ENCODE measurements at regions not wholly inside any gene's neighbourhood (a gene's known extent, or its start where the extent isn't known, plus 50 kb on each side); places are given as distances from the start of the nearest gene placed in this dataset.

DNA sequence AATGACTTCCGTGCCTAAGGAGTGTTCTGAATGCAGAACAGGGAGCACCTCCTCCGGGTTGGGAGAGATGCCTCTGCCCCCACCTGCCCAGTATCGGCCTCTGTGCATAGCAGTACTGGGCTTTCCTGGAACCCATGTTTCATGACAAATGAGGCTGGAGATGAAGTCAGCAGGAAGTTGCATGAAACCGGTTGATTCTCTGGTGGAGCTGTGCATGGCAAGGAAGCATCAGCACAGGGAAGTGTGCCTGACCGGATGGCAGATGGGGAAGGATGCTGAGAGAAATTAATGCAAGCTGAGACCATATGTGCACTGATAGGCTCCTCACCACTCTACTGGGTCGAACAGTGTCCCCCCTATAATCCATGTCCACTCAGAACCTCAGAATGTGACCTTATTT lies 155.5 kb downstream of the CDH26 start:
- no peaks in the 10 kb centered on the region for H3K9me3 ChIP-seq (ENCODE audit: severe bottlenecking)
- TF ChIP-seq, protein P1, sequence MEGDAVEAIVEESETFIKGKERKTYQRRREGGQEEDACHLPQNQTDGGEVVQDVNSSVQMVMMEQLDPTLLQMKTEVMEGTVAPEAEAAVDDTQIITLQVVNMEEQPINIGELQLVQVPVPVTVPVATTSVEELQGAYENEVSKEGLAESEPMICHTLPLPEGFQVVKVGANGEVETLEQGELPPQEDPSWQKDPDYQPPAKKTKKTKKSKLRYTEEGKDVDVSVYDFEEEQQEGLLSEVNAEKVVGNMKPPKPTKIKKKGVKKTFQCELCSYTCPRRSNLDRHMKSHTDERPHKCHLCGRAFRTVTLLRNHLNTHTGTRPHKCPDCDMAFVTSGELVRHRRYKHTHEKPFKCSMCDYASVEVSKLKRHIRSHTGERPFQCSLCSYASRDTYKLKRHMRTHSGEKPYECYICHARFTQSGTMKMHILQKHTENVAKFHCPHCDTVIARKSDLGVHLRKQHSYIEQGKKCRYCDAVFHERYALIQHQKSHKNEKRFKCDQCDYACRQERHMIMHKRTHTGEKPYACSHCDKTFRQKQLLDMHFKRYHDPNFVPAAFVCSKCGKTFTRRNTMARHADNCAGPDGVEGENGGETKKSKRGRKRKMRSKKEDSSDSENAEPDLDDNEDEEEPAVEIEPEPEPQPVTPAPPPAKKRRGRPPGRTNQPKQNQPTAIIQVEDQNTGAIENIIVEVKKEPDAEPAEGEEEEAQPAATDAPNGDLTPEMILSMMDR (IDR thresholded peaks at IDR 0.05; ENCODE audit: low read depth, low read length): no peak
- H3K27ac ChIP-seq: no peak overlapping the region

DNA sequence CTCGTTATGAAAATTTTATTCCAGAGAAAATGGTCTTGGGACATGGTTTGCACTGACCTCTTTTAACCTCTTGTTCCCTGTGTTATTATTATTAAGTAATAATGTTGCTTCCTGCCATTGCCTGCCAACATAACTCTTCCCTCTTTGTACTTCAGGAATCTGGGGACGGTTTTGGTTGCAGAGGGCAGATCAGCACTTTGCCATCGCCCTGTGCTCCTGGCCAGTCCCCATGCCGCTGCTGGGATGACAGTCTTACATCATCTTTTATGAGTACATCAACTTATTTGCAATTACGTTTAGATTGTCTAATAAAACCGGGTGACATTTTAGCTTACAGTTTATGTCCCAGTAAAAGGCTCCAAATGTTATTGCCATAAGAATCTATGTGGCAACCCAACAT lies 157.2 kb downstream of the CDH26 start:
- Histone ChIP-seq H3K27ac (no peak overlapping the region), H3K9me3 (ENCODE audit: severe bottlenecking) (no peaks in the 10 kb centered on the region), H3K36me3 (no peaks in the 10 kb centered on the region), H3K27me3 (ENCODE audit: insufficient read depth, low read depth, severe bottlenecking) (no peaks in the 10 kb centered on the region), H3K4me3 (ENCODE audit: low read depth, low read length) (no peak overlapping the region)
- TF ChIP-seq, protein P1 (IDR thresholded peaks at IDR 0.05; ENCODE audit: low read depth, low read length): no peak
- DNase-seq: no peak

More for the DNA sequence above, 155.5 kb downstream of the CDH26 start:
- no peaks in the 10 kb centered on the region for H3K36me3 ChIP-seq
- no peaks in the 10 kb centered on the region for H3K27me3 ChIP-seq (ENCODE audit: insufficient read depth, low read depth, severe bottlenecking)
- no peak overlapping the region for H3K4me3 ChIP-seq (ENCODE audit: low read depth, low read length)
- DNase-seq: no peak

DNA sequence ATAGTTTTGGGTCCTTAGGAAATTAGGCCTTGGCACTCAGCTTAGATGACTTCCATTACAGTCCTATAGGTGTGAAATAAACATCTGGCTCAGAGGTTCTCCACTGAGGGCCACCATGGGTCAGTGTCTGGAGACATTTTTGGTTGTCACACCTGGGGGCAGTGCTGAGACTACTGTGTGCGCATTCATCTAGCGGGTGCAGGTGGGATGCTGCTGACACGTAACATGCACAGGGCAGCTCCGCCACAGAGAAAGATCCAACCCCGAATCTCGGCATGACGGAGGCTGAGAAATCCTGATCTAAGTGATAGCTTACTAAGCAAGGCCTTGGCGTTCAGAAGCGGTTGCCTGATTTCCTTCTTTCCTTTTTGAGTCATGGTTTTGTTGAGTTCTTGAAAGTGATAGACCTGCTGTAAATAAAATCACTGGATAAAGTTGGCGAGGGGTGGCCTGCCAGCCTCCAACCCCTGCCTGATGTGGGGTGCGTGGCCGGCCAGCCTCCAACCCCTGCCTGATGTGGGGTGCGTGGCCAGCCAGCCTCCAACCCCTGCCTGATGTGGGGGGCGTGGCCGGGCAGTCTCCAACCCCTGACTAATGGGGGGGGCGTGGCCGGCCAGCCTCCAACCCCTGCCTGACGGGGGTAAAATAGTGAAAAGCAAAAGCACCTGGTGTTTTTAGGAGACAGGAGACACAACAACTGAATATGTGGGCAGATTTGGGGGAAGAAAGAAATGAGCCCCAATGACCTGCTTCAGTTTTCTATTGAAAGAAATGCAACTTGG lies 158.1 kb downstream of the CDH26 start:
- TF ChIP-seq, protein P1 (IDR thresholded peaks at IDR 0.05; ENCODE audit: low read depth, low read length): no peak
- DNase-seq: no peak
- Histone ChIP-seq H3K36me3 (no peaks in the 10 kb centered on the region), H3K27ac (no peak overlapping the region), H3K27me3 (ENCODE audit: insufficient read depth, low read depth, severe bottlenecking) (no peaks in the 10 kb centered on the region), H3K9me3 (ENCODE audit: severe bottlenecking) (no peaks in the 10 kb centered on the region), H3K4me3 (ENCODE audit: low read depth, low read length) (no peak overlapping the region)

DNA sequence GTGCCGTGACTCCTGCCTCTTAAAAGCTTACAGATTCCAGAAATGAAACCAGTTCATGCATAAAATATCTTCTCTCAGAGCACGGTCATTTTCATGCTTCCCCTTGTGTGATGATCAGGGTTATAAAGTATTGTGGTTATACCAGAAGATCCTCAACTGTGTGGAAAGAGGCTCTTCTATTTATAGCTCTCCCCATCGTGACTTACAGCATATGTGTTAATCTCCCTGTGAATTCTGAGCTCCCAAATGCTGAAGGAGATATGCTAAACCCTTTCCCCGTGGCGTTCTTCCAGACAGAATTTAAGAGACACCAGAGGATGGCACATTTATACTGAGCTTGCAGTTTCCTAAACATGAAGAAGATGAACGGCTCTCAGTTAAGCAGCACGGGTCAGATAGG lies 158.8 kb downstream of the CDH26 start:
- TF ChIP-seq, protein P1 (IDR thresholded peaks at IDR 0.05; ENCODE audit: low read depth, low read length): no peak
- no peaks in the 10 kb centered on the region for H3K27me3 ChIP-seq (ENCODE audit: insufficient read depth, low read depth, severe bottlenecking)

DNA sequence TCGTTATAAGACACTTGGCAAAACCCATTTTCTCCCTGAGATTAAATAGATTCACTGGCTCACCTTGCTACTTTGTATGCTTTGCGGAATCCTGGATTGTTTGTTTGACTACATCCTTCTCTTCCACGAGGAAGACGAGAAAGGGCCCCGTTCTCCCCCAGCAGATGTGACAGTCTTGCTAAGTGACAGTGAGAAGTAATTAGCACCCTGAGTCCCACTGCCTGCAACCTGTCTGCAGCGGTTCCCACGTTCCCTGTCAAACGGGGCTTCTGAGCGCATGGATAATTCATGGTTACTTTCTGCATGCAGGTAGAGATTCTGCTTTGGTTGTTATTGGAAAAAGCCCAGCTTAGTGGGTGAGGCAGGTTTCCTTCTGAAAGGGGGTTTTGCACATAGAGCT lies 163.7 kb downstream of the CDH26 start:
- Histone ChIP-seq H3K27ac (no peak overlapping the region), H3K27me3 (ENCODE audit: insufficient read depth, low read depth, severe bottlenecking) (peaks cover 5% of the 10 kb centered on the region), H3K9me3 (ENCODE audit: severe bottlenecking) (no peaks in the 10 kb centered on the region), H3K4me3 (ENCODE audit: low read depth, low read length) (no peak overlapping the region), H3K36me3 (no peaks in the 10 kb centered on the region)
- no peak for DNase-seq
- TF ChIP-seq, protein P1 (IDR thresholded peaks at IDR 0.05; ENCODE audit: low read depth, low read length): no peak

More for the DNA sequence above, 158.8 kb downstream of the CDH26 start:
- Histone ChIP-seq H3K36me3 (no peaks in the 10 kb centered on the region), H3K27ac (no peak overlapping the region), H3K4me3 (ENCODE audit: low read depth, low read length) (peak overlapping the region; percentile 15; the same call in 1 of the 2 replicates), H3K9me3 (ENCODE audit: severe bottlenecking) (no peaks in the 10 kb centered on the region)
- no peak for DNase-seq

DNA sequence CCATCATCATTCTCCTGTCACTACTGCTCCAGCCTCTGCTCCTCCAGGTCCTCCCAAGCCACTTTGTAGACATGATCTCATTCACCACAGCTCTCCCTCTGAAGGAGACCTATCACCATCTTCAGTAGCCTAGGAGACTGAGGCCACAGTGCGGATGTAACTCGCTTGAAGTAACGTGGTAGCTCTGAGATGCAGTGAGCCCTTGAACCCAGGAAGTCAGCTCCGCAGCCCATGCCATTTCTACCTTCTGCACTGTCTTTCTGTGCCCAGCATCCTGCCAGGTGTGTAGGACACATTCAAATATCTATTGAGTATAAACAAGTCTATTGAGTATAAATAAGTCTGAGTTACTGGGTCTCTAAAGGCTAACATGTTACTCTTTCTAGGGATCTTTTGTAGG lies 164.4 kb downstream of the CDH26 start:
- H3K4me3 ChIP-seq (ENCODE audit: low read depth, low read length): no peak overlapping the region
- H3K27ac ChIP-seq: no peak overlapping the region
- H3K36me3 ChIP-seq: no peaks in the 10 kb centered on the region
- no peaks in the 10 kb centered on the region for H3K9me3 ChIP-seq (ENCODE audit: severe bottlenecking)
- TF ChIP-seq, protein P1 (IDR thresholded peaks at IDR 0.05; ENCODE audit: low read depth, low read length): no peak
- peaks cover 5% of the 10 kb centered on the region for H3K27me3 ChIP-seq (ENCODE audit: insufficient read depth, low read depth, severe bottlenecking)
- DNase-seq: no peak

Data from WERI-Rb-1 (cell line).